ENCODE measurements at regions not wholly inside any gene's neighbourhood (a gene's known extent, or its start where the extent isn't known, plus 50 kb on each side); places are given as distances from the start of the nearest gene placed in this dataset.

DNA sequence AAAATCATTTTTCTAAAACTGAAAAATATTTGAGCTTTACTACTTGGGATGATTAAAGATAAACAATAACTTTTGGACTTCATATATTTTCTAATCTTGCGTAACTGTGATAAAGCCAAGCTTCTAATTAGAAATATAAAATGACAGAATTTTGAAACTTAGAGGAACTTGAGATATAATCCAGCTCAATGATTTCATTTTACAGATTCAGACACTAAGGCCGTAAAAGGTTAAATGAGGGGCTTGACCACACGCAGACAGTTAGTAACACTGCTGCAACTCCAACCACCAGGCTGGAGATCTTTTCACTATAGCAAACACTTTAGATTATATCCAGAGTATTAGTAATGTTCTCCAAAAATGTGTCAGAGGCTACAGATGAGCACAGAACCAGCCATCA lies 445.5 kb downstream of the ZEB2 start:
- DNase-seq: no peak

- no peak for DNase-seq
These were observed 448.5 kb downstream of the ZEB2 start for GRCh38 chr2:144071461-144071860.

GRCh38 chr2:144067506-144067905 lies 452.4 kb downstream of the ZEB2 start:
- DNase-seq: no peak

DNA sequence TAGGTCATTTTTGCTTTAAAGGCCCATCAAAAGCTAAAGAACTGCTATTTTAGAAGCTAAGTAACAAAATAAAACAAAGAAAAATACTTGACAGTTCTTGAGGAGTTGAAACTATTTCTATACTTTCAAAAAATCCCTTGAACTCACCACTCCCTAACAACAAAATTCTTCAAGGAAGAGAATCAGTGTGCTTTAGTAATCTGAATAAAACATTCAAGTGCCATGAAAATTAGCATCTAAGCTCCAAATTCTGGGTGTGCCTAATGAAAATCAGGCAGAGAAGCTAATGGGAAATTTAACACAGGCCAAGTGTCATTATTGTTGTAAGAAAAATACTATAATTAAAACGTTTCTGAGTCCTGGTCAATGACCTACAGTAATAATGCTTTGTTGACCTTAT lies 456.3 kb downstream of the ZEB2 start:
- no peak for DNase-seq

DNA sequence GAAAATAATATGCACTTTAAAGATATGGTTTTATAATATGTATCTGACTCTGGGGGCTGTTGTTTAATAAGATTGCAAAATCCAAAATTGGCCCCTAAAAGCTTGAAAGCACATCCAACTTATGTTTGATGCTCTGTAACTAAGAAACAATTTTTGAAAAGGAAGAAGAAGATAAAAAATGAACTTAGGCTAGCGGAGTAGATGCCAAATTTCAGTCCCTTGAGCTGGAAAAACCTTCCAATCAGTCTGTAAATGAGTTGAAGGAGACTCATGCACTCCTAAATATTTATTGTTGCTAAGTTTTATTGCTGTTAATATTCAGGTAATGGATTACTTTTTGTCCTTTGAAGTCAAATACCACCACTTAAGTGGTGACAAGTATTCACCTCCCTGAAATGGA lies 465.0 kb downstream of the ZEB2 start:
- no peak for DNase-seq

DNA sequence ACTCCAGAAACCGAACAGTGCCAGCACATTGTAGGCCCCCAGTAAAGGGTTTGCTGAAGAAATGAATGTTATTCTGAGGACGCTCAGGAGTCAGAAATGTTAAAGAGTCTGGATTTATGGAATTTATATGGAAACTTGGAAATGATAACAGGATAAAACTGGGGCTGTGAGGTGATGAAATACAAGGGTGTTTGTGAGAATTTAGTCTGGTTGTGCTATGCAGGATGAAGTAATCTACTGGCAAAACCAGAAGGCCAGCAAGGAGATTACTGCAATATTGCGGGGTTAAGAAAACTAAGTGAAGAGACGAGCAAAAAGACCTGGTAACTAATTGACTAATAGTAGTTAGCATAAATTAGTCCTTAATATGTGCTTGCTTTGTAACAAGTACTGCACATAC lies 467.8 kb downstream of the ZEB2 start:
- no peak for DNase-seq

GRCh38 chr2:144049137-144049536 lies 470.8 kb downstream of the ZEB2 start:
- no peak for DNase-seq

DNA sequence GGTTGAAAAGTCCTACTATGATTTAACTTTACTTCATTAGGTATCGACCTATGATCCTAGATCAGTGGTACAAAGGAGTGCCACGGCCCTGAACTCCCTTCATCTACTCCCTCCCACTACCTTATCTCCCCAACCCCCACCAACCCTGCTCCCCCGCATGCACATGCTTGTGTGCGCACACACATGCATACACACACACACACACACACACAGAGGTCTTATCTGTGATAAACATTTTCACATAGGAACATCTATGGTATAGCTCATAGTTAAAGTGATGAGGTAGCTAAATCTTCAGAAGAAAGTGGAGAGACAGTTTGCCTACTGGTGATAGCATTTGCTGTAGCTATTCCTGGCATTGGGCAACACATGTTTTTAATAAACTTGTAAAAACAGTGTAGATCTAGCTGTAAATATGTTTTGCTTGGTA lies 471.3 kb downstream of the ZEB2 start:
- no peak for DNase-seq

- no peak for DNase-seq
These were observed 477.2 kb downstream of the ZEB2 start for GRCh38 chr2:144042751-144043150.

DNA sequence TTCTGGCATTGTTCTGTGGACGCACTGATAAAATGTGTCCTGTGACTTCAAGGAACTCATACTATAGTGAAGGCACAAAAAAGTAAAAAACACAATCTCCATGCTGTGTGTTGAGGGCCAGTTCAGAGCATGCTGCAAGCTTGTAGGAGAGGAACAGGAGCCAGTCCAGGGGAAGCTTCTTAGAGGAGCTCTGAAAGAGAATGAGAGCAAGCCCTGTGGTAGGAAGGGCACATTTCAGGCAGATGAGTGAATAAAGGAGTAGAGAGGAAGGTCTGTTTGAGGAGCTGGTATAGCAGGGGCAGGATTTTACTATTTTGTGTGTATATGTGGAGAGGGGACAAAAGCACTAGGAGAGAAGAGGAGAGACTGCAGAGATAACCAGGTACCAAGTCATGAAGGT lies 478.3 kb downstream of the ZEB2 start:
- DNase-seq: no peak

- DNase-seq: no peak
These were observed 479.1 kb downstream of the ZEB2 start for GRCh38 chr2:144040834-144041233.

DNA sequence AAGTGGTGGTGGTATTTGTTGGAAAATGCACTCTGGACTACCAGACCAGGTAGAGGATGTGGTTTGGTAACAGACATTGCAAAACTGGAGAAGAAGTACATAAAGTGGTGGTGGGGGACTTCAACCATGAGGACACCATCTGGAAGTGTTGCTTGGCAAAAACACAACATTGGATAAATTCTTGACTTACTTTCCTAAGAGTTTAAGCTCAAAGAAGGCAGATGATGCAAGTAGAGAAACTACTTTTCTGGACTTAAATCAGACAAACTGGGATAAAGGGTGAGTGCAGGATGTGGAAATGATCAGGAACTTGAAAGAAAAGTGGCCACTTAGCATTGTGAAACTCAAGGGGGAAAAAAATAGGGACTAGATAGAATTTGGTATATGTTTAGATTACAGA lies 487.4 kb downstream of the ZEB2 start:
- DNase-seq: no peak

- DNase-seq: no peak
These were observed 489.1 kb downstream of the ZEB2 start for GRCh38 chr2:144030791-144031190.

DNA sequence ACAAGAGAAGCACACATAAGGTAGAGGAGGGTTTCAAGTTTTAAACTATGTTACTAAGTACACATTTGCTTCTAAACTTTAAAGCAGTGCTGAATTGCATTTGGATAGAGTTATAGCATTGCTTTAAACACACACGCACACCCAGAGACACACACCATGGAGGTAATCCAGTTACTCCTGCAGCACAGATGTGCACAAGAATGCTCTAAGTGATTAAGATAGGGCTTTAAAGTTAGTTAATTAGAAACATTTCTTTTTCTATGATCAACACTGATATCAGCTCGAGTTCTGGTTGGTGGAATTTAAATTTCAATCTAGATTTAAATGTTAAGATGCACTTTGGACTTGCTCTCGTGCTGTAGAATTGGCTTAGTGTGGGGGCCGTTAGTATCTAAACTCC lies 492.3 kb downstream of the ZEB2 start:
- DNase-seq: no peak

DNA sequence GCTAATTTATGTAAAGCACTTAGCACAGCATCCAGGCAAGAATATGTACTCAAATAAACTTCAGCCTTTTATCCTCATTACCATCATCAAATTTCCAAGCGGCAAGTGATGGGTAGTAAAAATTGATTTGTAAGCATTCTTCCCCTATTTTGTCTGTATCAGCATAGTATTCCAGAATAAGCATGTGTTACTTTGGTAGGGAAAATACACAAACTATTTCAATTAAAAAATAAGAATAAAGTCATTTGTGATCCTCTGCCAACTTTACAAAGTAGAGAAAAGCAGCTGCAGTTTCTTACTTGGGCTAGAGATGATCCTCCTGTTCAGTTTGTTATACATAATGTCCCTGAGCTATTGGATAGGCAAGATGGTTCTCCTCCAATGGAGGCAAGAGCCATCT lies 493.2 kb downstream of the ZEB2 start:
- DNase-seq: no peak

DNA sequence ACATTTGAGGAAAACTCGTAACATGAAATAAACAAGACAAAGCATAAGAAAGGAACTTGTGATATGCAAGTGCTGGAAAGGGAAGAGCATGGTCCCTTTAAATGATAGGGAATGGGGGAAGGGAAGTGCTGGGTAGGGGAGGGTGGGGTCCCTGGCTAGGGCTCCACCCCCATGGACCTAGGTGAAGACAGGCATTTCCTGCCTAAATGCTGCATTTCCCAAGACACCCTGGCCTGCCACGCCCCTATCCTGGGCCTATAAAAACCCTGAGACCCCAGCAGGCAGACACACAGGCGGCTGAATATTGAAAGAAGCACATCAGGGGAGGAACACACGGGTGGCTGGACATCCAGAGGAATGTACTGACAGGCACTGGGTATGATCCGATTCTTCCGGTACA lies 499.9 kb downstream of the ZEB2 start:
- no peak for DNase-seq

DNA sequence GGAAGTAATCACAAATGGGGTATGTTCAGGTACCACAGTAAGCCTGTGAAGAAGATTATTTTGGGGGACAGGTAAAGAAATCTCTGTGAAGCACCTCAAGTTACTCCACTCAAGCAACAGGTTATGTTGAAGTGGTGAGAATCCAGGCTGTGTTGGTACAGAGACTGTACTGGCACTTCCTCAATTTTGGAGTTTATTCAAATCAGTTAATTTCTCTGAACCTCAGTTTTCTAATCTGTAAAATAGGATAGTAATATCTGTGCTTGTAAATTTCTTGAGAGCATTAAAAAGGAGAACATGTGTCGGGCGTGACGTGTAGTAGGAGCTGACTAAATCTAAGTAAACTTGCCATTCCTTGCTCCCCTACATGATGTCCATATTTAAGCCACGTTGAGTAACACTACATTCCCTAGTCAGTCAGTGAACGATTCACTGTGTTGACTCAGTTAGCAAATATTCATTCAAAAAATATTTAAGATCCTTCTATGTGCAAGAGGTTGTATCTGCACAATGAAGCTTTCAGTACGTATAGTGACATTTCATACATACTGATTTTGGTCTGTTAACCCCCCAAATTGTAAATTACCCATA lies 504.2 kb downstream of the ZEB2 start:
- no peak for DNase-seq

GRCh38 chr2:144015036-144015435 lies 504.9 kb downstream of the ZEB2 start:
- no peak for DNase-seq

- no peak for DNase-seq
These were observed 505.8 kb downstream of the ZEB2 start for GRCh38 chr2:144014103-144014502.

DNA sequence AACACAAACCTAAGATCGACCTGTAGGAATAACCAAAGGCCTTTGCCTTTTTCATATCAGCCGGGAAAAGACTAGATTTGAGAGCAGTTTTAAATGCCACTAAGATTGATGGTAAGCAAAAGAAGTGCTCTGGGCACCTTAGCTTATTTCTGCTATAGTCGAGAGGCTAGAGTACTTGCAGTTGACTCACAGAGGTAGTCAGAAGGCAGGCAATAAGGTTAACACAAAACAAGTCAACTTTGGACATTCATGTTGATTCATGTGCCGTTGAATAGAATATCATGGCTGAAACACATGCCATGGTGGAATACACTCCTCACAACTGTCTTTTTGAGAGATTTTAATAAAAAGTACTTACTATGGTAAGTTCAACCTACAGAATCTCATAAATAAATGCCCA lies 507.6 kb downstream of the ZEB2 start:
- DNase-seq: no peak

GRCh38 chr2:144011553-144011952 lies 508.4 kb downstream of the ZEB2 start:
- no peak for DNase-seq

- DNase-seq: no peak
These were observed 508.8 kb downstream of the ZEB2 start for GRCh38 chr2:144011098-144011497.

DNA sequence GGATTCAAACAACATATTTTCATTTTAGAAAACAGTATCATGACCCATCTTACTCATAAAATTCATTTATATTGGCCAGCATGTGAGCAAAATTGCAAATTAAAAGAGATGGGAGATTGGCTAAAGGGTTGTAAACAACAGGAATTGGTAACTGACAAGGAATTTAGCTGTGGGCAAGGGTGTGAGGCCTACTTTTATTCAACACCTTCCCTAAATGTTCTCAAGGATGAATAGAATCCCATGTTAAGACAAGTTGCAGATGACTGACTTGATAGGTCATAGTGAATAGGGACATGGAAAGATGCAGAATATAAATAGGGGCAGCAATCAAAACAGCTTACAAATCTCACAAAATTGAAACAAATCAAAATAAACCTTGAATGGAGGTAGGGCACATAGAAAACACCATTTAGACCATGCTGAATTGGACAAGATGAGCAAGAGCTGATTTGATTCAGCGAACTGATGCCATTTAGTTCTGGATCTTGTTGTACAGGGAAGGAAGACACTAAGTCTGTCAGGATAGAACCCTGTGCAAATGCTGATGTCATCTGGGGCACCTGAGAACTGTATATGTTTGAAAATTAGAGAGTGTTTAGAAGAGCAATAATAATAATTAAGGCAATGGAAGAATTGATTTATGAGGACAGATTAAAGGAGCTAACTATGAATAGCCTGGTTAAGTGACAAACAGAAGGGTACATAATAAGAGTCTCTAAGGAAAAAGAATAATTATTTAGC lies 509.7 kb downstream of the ZEB2 start:
- DNase-seq: no peak

- DNase-seq: no peak
These were observed 513.8 kb downstream of the ZEB2 start for GRCh38 chr2:144006139-144006538.

DNA sequence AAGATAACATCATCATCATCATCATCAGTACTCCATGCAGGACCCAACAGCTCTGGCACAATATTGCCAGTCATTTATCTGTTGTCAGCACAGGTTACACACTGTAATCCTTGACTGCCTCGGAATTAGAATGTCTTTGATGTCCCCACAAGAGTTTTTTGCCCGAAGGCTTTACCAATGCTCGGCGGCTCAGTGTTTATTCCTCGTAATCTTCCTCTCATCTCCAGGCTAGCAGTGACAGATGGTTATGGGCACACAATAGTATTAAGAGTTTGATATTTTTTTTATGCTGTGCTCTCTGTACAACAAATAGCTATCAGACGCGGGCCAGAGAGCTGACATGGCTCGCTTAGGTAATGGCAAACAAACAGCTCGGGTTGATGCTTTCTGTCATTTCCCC lies 515.2 kb downstream of the ZEB2 start:
- DNase-seq: no peak

Measured in T-helper 1 cell (primary cell).